Transverse colon (tissue), 4 donors: ENCODE measurements at regions not wholly inside any gene's neighbourhood (a gene's known extent, or its start where the extent isn't known, plus 50 kb on each side); places are given as distances from the start of the nearest gene placed in this dataset.

ENCODE experiments used
- POLR2A ChIP-seq: fragments of 450-650 bp; IDR thresholded peaks from one replicate; pipeline ENCODE4 v1.6.1; 2016; ENCODE audit warnings: antibody characterized with exemption, mild to moderate bottlenecking, moderate library complexity
- POLR2AphosphoS5 ChIP-seq, 3 donors: sonication (generic); formaldehyde crosslinking; IDR thresholded peaks; one replicate each; pipeline ENCODE4 v1.6.1; 2016; ENCODE audit warnings: antibody characterized with exemption in 3 of 3
- TF ChIP-seq, protein P1 (sequence below), 5 experiments: fragments of 200-600 bp in 3 of 5; fragments of 450-650 bp in 2 of 5; sonication (generic) in 3 of 5; IDR thresholded peaks; 1 replicate in 2 of 5; 2 replicates in 3 of 5; pipeline ENCODE4 v1.5.1; 2016 to 2017; ENCODE audit warnings: antibody characterized with exemption in 5 of 5, inconsistent platforms in 3 of 5, mild to moderate bottlenecking in 2 of 5, moderate library complexity in 1 of 5

- TF ChIP-seq POLR2AphosphoS5 (IDR thresholded peaks at IDR 0.05) (no peak), POLR2A (no peak)
- TF ChIP-seq, protein P1, sequence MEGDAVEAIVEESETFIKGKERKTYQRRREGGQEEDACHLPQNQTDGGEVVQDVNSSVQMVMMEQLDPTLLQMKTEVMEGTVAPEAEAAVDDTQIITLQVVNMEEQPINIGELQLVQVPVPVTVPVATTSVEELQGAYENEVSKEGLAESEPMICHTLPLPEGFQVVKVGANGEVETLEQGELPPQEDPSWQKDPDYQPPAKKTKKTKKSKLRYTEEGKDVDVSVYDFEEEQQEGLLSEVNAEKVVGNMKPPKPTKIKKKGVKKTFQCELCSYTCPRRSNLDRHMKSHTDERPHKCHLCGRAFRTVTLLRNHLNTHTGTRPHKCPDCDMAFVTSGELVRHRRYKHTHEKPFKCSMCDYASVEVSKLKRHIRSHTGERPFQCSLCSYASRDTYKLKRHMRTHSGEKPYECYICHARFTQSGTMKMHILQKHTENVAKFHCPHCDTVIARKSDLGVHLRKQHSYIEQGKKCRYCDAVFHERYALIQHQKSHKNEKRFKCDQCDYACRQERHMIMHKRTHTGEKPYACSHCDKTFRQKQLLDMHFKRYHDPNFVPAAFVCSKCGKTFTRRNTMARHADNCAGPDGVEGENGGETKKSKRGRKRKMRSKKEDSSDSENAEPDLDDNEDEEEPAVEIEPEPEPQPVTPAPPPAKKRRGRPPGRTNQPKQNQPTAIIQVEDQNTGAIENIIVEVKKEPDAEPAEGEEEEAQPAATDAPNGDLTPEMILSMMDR (IDR thresholded peaks at IDR 0.05): no peak
Observed at GRCh38 chr18:72378016-72378415, 166.1 kb downstream of the CBLN2 start.
